ENCODE measurements at regions not wholly inside any gene's neighbourhood (a gene's known extent, or its start where the extent isn't known, plus 50 kb on each side); places are given as distances from the start of the nearest gene placed in this dataset.

DNA sequence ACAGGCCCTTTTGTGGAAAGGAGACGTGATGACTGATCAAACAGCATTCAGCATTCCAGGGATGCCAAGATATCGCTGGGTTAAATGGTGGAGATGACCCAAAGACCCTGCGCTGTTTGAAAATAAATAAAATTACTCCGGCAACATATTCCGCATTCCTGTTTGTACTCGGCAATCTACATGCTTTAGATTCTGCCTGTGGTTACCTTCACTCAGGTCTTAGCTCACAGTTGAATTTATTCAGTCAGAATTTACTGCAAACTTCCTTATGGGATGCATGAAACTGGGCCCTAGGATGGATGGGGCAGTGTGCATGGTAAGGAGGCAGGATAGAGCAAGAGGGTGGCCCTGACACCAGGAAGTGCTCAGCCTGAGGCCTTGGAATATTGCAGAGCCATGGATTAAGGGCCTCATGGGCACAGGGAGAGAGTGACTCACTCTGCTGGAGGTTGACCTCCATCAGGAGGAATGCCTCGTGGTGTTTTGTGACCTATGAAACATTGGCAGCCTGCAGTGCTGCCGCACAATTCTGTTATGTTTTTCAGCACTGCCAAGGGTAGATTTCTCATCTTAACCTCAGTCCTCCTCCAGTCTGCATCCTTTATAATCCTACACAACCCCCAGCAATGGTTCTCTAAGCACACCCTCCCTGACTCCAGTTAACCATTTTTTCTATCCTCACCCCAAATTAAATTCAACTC lies 321.4 kb downstream of the IRS1 start:
- no peak for DNase-seq (ENCODE audit: extremely low read depth, insufficient read length)
- H3K36me3 ChIP-seq (ENCODE audit: control insufficient read depth, insufficient read depth, low read length): no peaks in the 10 kb centered on the region
- TF ChIP-seq, protein P1, sequence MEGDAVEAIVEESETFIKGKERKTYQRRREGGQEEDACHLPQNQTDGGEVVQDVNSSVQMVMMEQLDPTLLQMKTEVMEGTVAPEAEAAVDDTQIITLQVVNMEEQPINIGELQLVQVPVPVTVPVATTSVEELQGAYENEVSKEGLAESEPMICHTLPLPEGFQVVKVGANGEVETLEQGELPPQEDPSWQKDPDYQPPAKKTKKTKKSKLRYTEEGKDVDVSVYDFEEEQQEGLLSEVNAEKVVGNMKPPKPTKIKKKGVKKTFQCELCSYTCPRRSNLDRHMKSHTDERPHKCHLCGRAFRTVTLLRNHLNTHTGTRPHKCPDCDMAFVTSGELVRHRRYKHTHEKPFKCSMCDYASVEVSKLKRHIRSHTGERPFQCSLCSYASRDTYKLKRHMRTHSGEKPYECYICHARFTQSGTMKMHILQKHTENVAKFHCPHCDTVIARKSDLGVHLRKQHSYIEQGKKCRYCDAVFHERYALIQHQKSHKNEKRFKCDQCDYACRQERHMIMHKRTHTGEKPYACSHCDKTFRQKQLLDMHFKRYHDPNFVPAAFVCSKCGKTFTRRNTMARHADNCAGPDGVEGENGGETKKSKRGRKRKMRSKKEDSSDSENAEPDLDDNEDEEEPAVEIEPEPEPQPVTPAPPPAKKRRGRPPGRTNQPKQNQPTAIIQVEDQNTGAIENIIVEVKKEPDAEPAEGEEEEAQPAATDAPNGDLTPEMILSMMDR (IDR thresholded peaks at IDR 0.05; ENCODE audit: insufficient read depth, low read length, poor library complexity, severe bottlenecking): no peak
- H3K27me3 ChIP-seq (replicated peaks; ENCODE audit: control insufficient read depth, insufficient read depth, low read length): no peaks in the 10 kb centered on the region; the same call in 1 of the 2 replicates
- H3K4me3 ChIP-seq (replicated peaks; ENCODE audit: low read depth, low read length): no peak overlapping the region

DNA sequence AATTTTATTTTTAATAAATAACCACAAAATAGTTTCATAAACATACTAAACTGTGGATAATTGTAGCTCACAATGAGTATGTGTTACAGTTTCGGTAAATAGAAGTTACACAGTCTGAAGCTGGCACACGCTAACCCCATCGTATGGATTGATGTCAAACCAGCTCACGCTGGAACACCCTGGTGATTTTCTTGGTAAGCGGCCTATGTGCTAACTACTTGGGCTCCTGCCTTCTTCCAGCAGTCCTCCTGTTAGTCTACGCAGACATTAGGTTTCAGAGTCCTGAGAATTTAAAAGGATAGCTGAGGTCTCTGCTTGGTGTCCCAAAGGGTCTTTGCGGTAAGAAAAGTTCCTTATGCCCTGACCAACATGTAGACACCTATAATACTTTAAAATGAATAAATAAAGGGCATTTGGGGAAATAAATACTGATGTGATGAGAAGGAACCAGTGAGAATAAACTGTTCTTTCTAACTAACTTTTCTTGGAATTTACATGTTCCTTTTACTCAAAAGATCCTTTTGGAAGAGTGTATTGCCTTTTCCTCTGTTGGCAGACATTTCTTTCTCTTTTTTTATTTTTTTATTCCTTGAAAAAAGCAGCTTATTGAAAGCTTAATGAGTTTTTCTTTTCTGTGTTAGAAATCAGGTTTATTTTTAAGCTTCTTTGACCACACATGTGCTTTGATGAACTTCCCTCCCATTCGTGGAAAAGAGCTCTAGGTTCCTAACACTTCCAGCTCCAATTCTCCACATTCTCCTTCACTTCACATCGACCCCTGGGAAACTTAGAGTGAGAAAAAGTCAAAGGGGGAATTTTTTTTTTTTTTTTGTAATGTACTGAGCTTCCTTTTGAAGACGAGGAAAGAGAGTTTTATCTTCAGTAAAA lies 322.2 kb downstream of the IRS1 start:
- TF ChIP-seq, protein P1 (IDR thresholded peaks at IDR 0.05; ENCODE audit: insufficient read depth, low read length, poor library complexity, severe bottlenecking): no peak
- H3K36me3 ChIP-seq (ENCODE audit: control insufficient read depth, insufficient read depth, low read length): no peaks in the 10 kb centered on the region
- H3K27me3 ChIP-seq (replicated peaks; ENCODE audit: control insufficient read depth, insufficient read depth, low read length): no peaks in the 10 kb centered on the region
- H3K4me3 ChIP-seq (replicated peaks; ENCODE audit: low read depth, low read length): no peak overlapping the region
- DNase-seq (ENCODE audit: extremely low read depth, insufficient read length): no peak

DNA sequence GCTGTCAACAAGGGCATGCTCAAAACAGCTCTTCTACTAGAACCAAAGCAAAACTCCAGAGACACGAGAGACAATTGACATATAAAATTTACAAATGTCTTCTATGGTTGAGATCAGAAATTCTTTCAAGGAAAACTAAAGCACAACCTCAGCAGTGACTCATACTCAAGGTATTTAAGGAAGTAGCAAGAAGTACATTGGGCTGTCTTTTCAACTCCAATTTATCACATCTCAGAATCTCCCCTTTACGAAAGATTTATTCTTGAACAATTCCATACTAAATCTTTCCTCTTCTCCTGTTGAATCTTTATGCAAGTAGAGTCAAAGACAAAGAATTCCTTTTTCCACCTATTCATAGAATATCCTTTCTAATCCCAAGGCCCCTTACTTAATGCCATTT lies 324.0 kb downstream of the IRS1 start:
- Histone ChIP-seq H3K36me3 (ENCODE audit: control insufficient read depth, insufficient read depth, low read length) (no peaks in the 10 kb centered on the region), H3K4me3 (replicated peaks; ENCODE audit: low read depth, low read length) (no peak overlapping the region), H3K27me3 (replicated peaks; ENCODE audit: control insufficient read depth, insufficient read depth, low read length) (no peaks in the 10 kb centered on the region)
- DNase-seq (ENCODE audit: extremely low read depth, insufficient read length): no peak
- TF ChIP-seq, protein P1 (IDR thresholded peaks at IDR 0.05; ENCODE audit: insufficient read depth, low read length, poor library complexity, severe bottlenecking): no peak

- TF ChIP-seq, protein P1 (IDR thresholded peaks at IDR 0.05; ENCODE audit: insufficient read depth, low read length, poor library complexity, severe bottlenecking): no peak
- no peaks in the 10 kb centered on the region for H3K36me3 ChIP-seq (ENCODE audit: control insufficient read depth, insufficient read depth, low read length)
- DNase-seq (ENCODE audit: extremely low read depth, insufficient read length): no peak
Measured at GRCh38 chr2:226474131-226474530, 325.5 kb downstream of the IRS1 start.

DNA sequence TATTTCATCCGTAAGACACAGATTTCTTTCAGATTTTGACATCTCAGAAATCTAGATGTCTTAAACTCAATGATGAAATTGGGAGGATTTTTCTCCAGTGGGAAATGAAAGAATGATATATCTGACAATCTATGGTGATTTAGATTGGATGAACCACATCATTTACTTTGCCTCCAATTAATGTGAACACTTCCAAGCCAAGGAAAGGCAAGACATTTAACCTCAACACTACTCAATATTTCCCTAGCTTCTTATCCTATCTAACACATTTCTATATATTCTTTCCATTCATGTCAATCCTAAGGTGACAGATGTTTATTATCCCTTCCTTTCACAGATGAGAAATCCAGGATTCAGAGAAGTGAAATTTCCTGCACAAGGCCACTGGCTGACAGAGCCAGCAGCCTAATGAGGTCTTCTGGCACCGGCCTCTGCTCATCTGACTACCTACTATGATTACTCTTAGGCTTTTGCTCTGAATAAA lies 327.6 kb downstream of the IRS1 start:
- DNase-seq (ENCODE audit: extremely low read depth, insufficient read length): no peak

More at GRCh38 chr2:226474131-226474530, 325.5 kb downstream of the IRS1 start:
- H3K4me3 ChIP-seq (replicated peaks; ENCODE audit: low read depth, low read length): no peak overlapping the region
- no peaks in the 10 kb centered on the region for H3K27me3 ChIP-seq (replicated peaks; ENCODE audit: control insufficient read depth, insufficient read depth, low read length)

More for the DNA sequence above, 327.6 kb downstream of the IRS1 start:
- TF ChIP-seq, protein P1 (IDR thresholded peaks at IDR 0.05; ENCODE audit: insufficient read depth, low read length, poor library complexity, severe bottlenecking): no peak
- Histone ChIP-seq H3K27me3 (replicated peaks; ENCODE audit: control insufficient read depth, insufficient read depth, low read length) (no peaks in the 10 kb centered on the region), H3K4me3 (replicated peaks; ENCODE audit: low read depth, low read length) (no peak overlapping the region), H3K36me3 (ENCODE audit: control insufficient read depth, insufficient read depth, low read length) (no peaks in the 10 kb centered on the region)

Data from GM06990 (cell line).